Activated CD4-positive, alpha-beta T cell treated with anti-CD3 and anti-CD28 coated beads, Interleukin-10, Interleukin-2, amounts not matched to agents 100 ng/mL and 50 ng/mL, durations not matched to agents 16 hours and 8 hours (primary cell): ENCODE measurements at regions not wholly inside any gene's neighbourhood (a gene's known extent, or its start where the extent isn't known, plus 50 kb on each side); places are given as distances from the start of the nearest gene placed in this dataset.
"Not testable (repeated sequence)": the region's sequence is repeated elsewhere in the genome, so short reads cannot be mapped to it uniquely, and the experiment has no call there.

ENCODE experiments used
- DNase-seq: peaks from one replicate; pipeline ENCODE4 v3.0.0-alpha.2; 2020

- not testable (repeated sequence) for DNase-seq
Measured at GRCh38 chr3:69480986-69481385, 95.1 kb upstream of the FRMD4B start.

GRCh38 chr3:69474186-69474585 is 88.3 kb upstream of the FRMD4B start:
- DNase-seq, result no peak

- DNase-seq, result no peak
Measured at GRCh38 chr3:69472093-69472492, 86.2 kb upstream of the FRMD4B start.

- no peak for DNase-seq
Measured at GRCh38 chr3:69463531-69463930, 77.6 kb upstream of the FRMD4B start.

GRCh38 chr3:69462826-69463100 is 76.9 kb upstream of the FRMD4B start:
- DNase-seq, result no peak

- no peak for DNase-seq
Measured at GRCh38 chr3:69462022-69462825, 76.3 kb upstream of the FRMD4B start.

GRCh38 chr3:69460034-69460433 is 74.1 kb upstream of the FRMD4B start:
- no peak for DNase-seq

- DNase-seq, result no peak
Measured at GRCh38 chr3:69458803-69459365, 73.0 kb upstream of the FRMD4B start.

GRCh38 chr3:69456631-69457030 is 70.7 kb upstream of the FRMD4B start:
- DNase-seq, result no peak

GRCh38 chr3:69454204-69454787 is 68.4 kb upstream of the FRMD4B start:
- no peak for DNase-seq

- no peak for DNase-seq
Measured at GRCh38 chr3:69452295-69452694, 66.4 kb upstream of the FRMD4B start.

GRCh38 chr3:69451594-69451993 is 65.7 kb upstream of the FRMD4B start:
- no peak for DNase-seq

- DNase-seq, result no peak
Measured at GRCh38 chr3:69448877-69449276, 63.0 kb upstream of the FRMD4B start.

GRCh38 chr3:69446402-69447072 is 60.6 kb upstream of the FRMD4B start:
- no peak for DNase-seq

- no peak for DNase-seq
Measured at GRCh38 chr3:69445498-69445897, 59.6 kb upstream of the FRMD4B start.

- DNase-seq, result no peak
Measured at GRCh38 chr3:69445024-69445423, 59.1 kb upstream of the FRMD4B start.

- no peak for DNase-seq
Measured at GRCh38 chr3:69443457-69443920, 57.6 kb upstream of the FRMD4B start.

GRCh38 chr3:69442771-69443311 is 57.0 kb upstream of the FRMD4B start:
- DNase-seq, result peak; percentile 60

- DNase-seq, result no peak
Measured at GRCh38 chr3:69441732-69442131, 55.8 kb upstream of the FRMD4B start.

- DNase-seq, result no peak
Measured at GRCh38 chr3:69441040-69441439, 55.2 kb upstream of the FRMD4B start.

- DNase-seq, result peak; percentile 48
Measured at GRCh38 chr3:69439643-69440270, 53.9 kb upstream of the FRMD4B start.

GRCh38 chr3:69438476-69438875 is 52.6 kb upstream of the FRMD4B start:
- no peak for DNase-seq
